ENCODE measurements at regions not wholly inside any gene's neighbourhood (a gene's known extent, or its start where the extent isn't known, plus 50 kb on each side); places are given as distances from the start of the nearest gene placed in this dataset.

DNA sequence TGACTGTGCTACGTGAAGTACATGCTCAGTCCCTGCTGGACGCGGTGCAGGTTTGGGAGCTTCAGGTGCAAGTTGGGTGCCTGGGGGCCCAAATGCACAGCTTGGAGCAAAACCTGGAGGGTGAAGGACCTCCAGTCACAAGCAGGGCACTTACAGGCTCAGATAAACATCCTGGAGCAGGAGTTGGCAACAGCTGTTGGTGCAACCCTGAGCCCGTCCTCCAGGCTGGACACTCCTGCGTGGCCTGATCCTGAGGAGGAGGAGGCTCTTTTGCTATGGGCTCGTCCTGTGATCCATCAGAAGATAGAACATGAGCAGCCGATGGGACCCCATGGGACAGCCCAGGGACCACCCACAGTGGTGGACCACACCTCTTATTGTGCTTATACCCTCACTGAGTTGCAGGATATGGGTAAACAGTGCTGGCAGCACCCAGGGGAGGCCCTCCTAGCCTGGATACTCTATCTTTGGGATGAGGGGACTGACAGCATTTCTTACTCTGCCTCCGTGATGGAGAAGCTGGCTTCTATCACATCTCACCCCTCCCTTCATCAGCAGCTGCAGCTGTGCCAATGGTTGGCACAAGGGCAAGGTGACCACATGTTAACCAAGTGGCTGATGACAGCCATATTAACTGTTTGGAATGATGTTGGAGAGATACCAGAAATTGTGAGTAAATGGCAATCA lies 301.6 kb downstream of the ZPLD1 start:
- TF ChIP-seq, protein P1, sequence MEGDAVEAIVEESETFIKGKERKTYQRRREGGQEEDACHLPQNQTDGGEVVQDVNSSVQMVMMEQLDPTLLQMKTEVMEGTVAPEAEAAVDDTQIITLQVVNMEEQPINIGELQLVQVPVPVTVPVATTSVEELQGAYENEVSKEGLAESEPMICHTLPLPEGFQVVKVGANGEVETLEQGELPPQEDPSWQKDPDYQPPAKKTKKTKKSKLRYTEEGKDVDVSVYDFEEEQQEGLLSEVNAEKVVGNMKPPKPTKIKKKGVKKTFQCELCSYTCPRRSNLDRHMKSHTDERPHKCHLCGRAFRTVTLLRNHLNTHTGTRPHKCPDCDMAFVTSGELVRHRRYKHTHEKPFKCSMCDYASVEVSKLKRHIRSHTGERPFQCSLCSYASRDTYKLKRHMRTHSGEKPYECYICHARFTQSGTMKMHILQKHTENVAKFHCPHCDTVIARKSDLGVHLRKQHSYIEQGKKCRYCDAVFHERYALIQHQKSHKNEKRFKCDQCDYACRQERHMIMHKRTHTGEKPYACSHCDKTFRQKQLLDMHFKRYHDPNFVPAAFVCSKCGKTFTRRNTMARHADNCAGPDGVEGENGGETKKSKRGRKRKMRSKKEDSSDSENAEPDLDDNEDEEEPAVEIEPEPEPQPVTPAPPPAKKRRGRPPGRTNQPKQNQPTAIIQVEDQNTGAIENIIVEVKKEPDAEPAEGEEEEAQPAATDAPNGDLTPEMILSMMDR (IDR thresholded peaks at IDR 0.05; ENCODE audit: low read depth, low read length): no peak
- no peak overlapping the region for H3K4me3 ChIP-seq (replicated peaks in 1 of 2; ENCODE audit: low read depth in 2 of 2, low read length in 2 of 2)
- no peak for DNase-seq (ENCODE audit: low read depth in 2 of 2)

DNA sequence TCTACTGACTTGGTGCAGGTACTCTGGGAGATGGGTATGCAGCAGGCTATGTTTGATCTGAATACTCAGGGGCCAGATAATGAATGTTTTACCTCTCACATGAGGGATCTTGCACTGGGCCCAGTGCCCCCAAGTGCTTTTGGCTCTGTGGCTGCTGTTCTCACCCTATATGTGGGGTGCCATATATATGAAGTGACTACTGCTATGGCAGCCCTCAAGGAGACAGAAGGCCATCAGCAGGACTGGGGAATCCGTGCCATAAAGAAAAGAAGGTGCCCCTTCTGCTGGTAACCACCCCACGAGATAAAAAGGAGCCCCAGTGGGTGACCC lies 302.1 kb downstream of the ZPLD1 start:
- TF ChIP-seq, protein P1 (IDR thresholded peaks at IDR 0.05; ENCODE audit: low read depth, low read length): no peak
- DNase-seq (ENCODE audit: low read depth in 2 of 2): no peak
- H3K4me3 ChIP-seq (replicated peaks in 1 of 2; ENCODE audit: low read depth in 2 of 2, low read length in 2 of 2): no peak overlapping the region

DNA sequence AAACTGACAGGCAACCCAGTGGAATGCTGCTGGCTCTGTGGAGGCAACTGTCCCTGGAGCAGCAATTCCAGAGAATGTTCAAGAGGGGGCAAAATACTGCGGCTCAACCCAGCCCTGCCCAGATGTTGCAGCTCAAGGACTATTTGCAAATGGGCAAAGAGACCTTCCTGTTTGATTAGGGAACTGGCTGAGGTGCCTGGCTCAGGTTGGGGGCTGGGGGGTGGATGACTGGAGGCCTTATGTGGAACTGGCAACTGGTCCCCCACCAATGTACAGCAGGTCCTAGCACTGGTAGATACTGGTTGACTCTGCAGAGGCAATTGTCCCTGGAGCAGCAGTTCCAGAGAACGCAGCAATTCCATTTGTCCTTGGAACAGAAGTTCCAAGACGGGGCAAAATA lies 302.5 kb downstream of the ZPLD1 start:
- TF ChIP-seq, protein P1 (IDR thresholded peaks at IDR 0.05; ENCODE audit: low read depth, low read length): no peak
- no peak for DNase-seq (ENCODE audit: low read depth in 2 of 2)
- no peak overlapping the region for H3K4me3 ChIP-seq (replicated peaks in 1 of 2; ENCODE audit: low read depth in 2 of 2, low read length in 2 of 2)

DNA sequence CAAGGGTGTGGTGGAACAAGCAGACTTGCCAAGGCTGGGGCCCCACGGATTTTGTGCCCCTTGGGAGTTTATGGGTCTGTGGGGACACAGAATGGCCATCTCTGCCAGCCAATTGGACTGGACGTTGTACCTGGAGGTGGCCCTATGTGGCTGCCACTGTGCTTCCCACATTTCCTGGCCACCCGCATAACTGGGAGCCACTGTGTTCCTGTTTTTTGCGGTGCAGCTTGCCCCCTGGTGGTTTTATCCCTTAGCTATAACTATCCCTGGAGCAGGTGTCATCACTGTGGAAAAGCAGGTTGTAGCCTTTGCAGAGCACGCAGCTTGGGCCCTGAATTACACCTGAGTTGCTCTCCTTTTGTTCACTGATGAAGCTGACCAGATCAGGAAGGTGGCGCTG lies 306.3 kb downstream of the ZPLD1 start:
- DNase-seq (ENCODE audit: low read depth in 2 of 2): no peak
- TF ChIP-seq, protein P1 (IDR thresholded peaks at IDR 0.05; ENCODE audit: low read depth, low read length): no peak
- no peak overlapping the region for H3K4me3 ChIP-seq (replicated peaks in 1 of 2; ENCODE audit: low read depth in 2 of 2, low read length in 2 of 2)

DNA sequence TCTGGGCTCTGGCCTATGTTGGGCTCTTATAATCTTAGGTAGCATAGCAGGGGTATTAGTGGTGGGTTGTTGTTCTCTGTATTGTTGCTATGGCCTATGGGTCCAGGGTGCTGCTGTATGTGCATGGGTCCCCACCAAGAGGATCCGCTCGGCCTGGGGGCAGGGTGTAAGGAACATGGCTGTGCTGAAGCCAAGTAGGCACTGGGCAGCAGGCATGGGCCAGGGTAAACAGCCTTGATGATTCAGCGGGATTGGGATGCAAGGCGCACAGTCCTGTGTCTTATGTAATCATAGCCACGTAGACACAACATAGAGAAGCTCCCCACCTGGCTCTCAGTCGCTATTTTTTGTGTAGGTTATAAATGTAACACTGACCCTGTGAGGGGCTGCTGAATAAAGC lies 306.9 kb downstream of the ZPLD1 start:
- TF ChIP-seq, protein P1 (IDR thresholded peaks at IDR 0.05; ENCODE audit: low read depth, low read length): no peak
- no peak for DNase-seq (ENCODE audit: low read depth in 2 of 2)
- no peak overlapping the region for H3K4me3 ChIP-seq (replicated peaks in 1 of 2; ENCODE audit: low read depth in 2 of 2, low read length in 2 of 2)

DNA sequence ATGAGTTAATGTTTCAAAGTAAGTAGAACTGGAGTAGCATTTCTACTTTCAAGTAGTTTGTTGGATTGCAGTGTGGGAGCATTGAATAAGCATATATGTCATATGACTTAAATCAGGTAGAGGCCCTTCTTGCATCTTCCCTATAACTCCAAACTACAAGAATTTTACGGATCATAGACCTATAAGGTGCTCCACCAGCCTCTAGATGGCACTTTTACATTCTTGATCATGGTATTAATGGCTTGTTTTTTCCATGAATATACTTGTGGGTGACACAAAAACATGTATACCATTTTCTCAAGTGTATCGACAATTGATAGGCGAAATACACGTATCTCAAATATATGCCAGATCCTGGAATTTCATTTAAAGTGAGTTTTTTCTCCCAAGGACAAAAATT lies 311.1 kb downstream of the ZPLD1 start:
- no peak for DNase-seq (ENCODE audit: low read depth in 2 of 2)
- TF ChIP-seq, protein P1 (IDR thresholded peaks at IDR 0.05; ENCODE audit: low read depth, low read length): no peak
- H3K4me3 ChIP-seq (replicated peaks in 1 of 2; ENCODE audit: low read depth in 2 of 2, low read length in 2 of 2): no peak overlapping the region

DNA sequence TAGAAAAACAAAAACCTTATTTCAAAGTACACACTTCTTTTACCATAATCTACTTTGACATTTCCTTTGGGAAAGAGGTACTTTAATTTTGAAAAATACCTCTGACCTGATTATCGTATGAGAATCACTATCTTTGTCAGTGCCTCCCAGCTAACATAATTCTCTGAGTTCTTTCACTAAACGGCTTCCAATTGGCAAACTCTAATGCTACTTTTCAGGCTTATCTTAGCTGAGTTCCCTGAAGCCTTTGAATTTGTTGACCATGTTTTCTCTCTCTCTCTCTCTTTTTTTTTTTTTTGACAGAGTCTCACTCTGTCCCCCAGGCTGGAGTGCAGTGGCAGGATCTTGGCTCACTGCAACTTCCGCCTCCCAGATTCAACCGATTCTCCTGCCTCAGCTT lies 312.8 kb downstream of the ZPLD1 start:
- DNase-seq (ENCODE audit: low read depth in 2 of 2): no peak
- TF ChIP-seq, protein P1 (IDR thresholded peaks at IDR 0.05; ENCODE audit: low read depth, low read length): no peak
- no peak overlapping the region for H3K4me3 ChIP-seq (replicated peaks in 1 of 2; ENCODE audit: low read depth in 2 of 2, low read length in 2 of 2)
